GM23338 (cell line): ENCODE measurements at regions not wholly inside any gene's neighbourhood (a gene's known extent, or its start where the extent isn't known, plus 50 kb on each side); places are given as distances from the start of the nearest gene placed in this dataset.

Source experiments
- ATAC-seq: fragments of 200-7000 bp; cut with Tn5 transposase; 3 replicates; pipeline ENCODE4 v1.9.1; 2020
- DNase-seq: peaks from one replicate; pipeline ENCODE4 v3.0.0-alpha.2; 2015; ENCODE audit warnings: low spot score
- H2AFZ ChIP-seq: fragments of 200-600 bp; sonication (generic); 2 replicates; pipeline ENCODE4 v1.8.0; 2016; ENCODE audit warnings: antibody characterized with exemption, mild to moderate bottlenecking, moderate library complexity
- H3F3A ChIP-seq: fragments of 200-600 bp; sonication (generic); replicated peaks from 2 replicates; pipeline ENCODE4 v1.8.0; 2017; ENCODE audit warnings: antibody characterized with exemption, mixed run types, low read depth
- H3K27ac ChIP-seq: fragments of 200-600 bp; sonication (generic); 2 replicates; pipeline ENCODE4 v1.6.1; 2016; ENCODE audit warnings: low read depth
- H3K27me3 ChIP-seq: fragments of 200-600 bp; sonication (generic); 2 replicates; pipeline ENCODE4 v1.8.0; 2016; ENCODE audit warnings: mild to moderate bottlenecking, mixed run types, moderate library complexity; ENCODE audit not compliant: insufficient read depth
- H3K36me3 ChIP-seq: fragments of 200-600 bp; sonication (generic); 2 replicates; pipeline ENCODE4 v1.8.0; 2016; ENCODE audit warnings: mild to moderate bottlenecking; ENCODE audit not compliant: insufficient read depth
- H3K4me1 ChIP-seq: fragments of 200-600 bp; sonication (generic); 2 replicates; pipeline ENCODE4 v1.8.0; 2016; ENCODE audit warnings: mild to moderate bottlenecking, moderate library complexity; ENCODE audit not compliant: insufficient read depth
- H3K4me2 ChIP-seq: fragments of 200-600 bp; sonication (generic); 2 replicates; pipeline ENCODE4 v1.7.1; 2017; ENCODE audit warnings: mixed run types
- H3K4me3 ChIP-seq: fragments of 200-600 bp; sonication (generic); 2 replicates; pipeline ENCODE4 v1.6.1; 2016; ENCODE audit warnings: mixed run types
- H3K79me2 ChIP-seq: fragments of 200-600 bp; sonication (generic); replicated peaks from 2 replicates; pipeline ENCODE4 v1.8.0; 2017; ENCODE audit warnings: mild to moderate bottlenecking; ENCODE audit not compliant: insufficient read depth
- H3K9me2 ChIP-seq: fragments of 200-600 bp; sonication (generic); 2 replicates; pipeline ENCODE4 v1.8.0; 2017; ENCODE audit not compliant: insufficient read depth
- H4K20me1 ChIP-seq: fragments of 200-600 bp; sonication (generic); replicated peaks from 2 replicates; pipeline ENCODE4 v1.8.0; 2017; ENCODE audit warnings: mild to moderate bottlenecking; ENCODE audit not compliant: insufficient read depth
- H3K27ac Mint-ChIP-seq: 2 replicates; pipeline ENCODE4 v1.8.0; 2020; ENCODE audit warnings: inconsistent platforms, mild to moderate bottlenecking, moderate library complexity, mixed read lengths
- H3K27me3 Mint-ChIP-seq: 3 replicates; pipeline ENCODE4 v1.8.0; 2022; ENCODE audit warnings: low read depth, mild to moderate bottlenecking, moderate library complexity, mixed read lengths, inconsistent platforms; ENCODE audit not compliant: insufficient read depth, poor library complexity
- H3K36me3 Mint-ChIP-seq: 3 replicates; pipeline ENCODE4 v1.8.0; 2021; ENCODE audit warnings: low read depth, mild to moderate bottlenecking, inconsistent platforms, moderate library complexity, mixed read lengths
- H3K4me1 Mint-ChIP-seq: 3 replicates; pipeline ENCODE4 v1.8.0; 2020; ENCODE audit warnings: mild to moderate bottlenecking, inconsistent platforms, mixed read lengths
- H3K4me3 Mint-ChIP-seq: 3 replicates; pipeline ENCODE4 v1.8.0; 2021; ENCODE audit warnings: moderate library complexity, mild to moderate bottlenecking, inconsistent platforms, mixed read lengths
- H3K9me3 Mint-ChIP-seq: 3 replicates; pipeline ENCODE4 v1.8.0; 2020; ENCODE audit warnings: moderate library complexity, mild to moderate bottlenecking, inconsistent platforms, mixed read lengths
- CREB1 ChIP-seq: fragments of 250-450 bp; sonication (Bioruptor Pico); IDR thresholded peaks from 2 replicates; pipeline ENCODE4 v1.5.0; 2020; ENCODE audit warnings: low read depth, mild to moderate bottlenecking, moderate library complexity
- ETS1 ChIP-seq: IDR thresholded peaks from 2 replicates; pipeline ENCODE4 v1.6.1; 2016; ENCODE audit warnings: antibody characterized with exemption
- EZH2 ChIP-seq: fragments of 200-600 bp; sonication (generic); IDR thresholded peaks from one replicate; pipeline ENCODE4 v1.8.0; 2017; ENCODE audit warnings: antibody characterized with exemption, mild to moderate bottlenecking, low read depth; ENCODE audit not compliant: unreplicated experiment
- EZH2phosphoT487 ChIP-seq: fragments of 200-600 bp; sonication (generic); IDR thresholded peaks from one replicate; pipeline ENCODE4 v1.8.1; 2018; ENCODE audit warnings: antibody characterized with exemption; ENCODE audit not compliant: unreplicated experiment
- NANOG ChIP-seq: IDR thresholded peaks from 2 replicates; pipeline ENCODE4 v1.6.1; 2016; ENCODE audit warnings: antibody characterized with exemption, borderline replicate concordance
- POLR2AphosphoS5 ChIP-seq: IDR thresholded peaks from 2 replicates; pipeline ENCODE4 v1.6.1; 2016; ENCODE audit warnings: antibody characterized with exemption, low read depth
- ZNF114 ChIP-seq: fragments of 250-450 bp; sonication (Bioruptor Pico); IDR thresholded peaks from 2 replicates; pipeline ENCODE4 v1.5.0; 2020; ENCODE audit warnings: mild to moderate bottlenecking, moderate library complexity
- ZNF331 ChIP-seq: fragments of 250-450 bp; sonication (Bioruptor Pico); IDR thresholded peaks from 2 replicates; pipeline ENCODE4 v1.5.0; 2020; ENCODE audit warnings: low read depth, mild to moderate bottlenecking, moderate library complexity
- ZNF462 ChIP-seq: fragments of 250-450 bp; sonication (Bioruptor Pico); IDR thresholded peaks from 2 replicates; pipeline ENCODE4 v1.5.0; 2020; ENCODE audit warnings: mild to moderate bottlenecking, moderate library complexity
- TF ChIP-seq, protein P1 (sequence below): IDR thresholded peaks from one replicate; pipeline ENCODE4 v1.6.1; 2018; ENCODE audit warnings: antibody characterized with exemption; ENCODE audit not compliant: unreplicated experiment
- TF ChIP-seq, protein P2 (sequence below), 2 experiments: fragments of 200-600 bp in 1 of 2; sonication (generic) in 1 of 2; conservative IDR thresholded peaks; 2 replicates each; pipeline versions ENCODE4 v1.5.1 to v1.6.1; 2016 to 2017; ENCODE audit warnings: antibody characterized with exemption in 2 of 2, low read depth in 2 of 2, mild to moderate bottlenecking in 2 of 2, moderate library complexity in 1 of 2

- no peaks in the 10 kb centered on the region for H3K36me3 ChIP-seq
- H3K4me3 Mint-ChIP-seq = no peak overlapping the region
Observed at GRCh38 chr12:115730975-115731541, 546.4 kb downstream of the MED13L start.

More at GRCh38 chr12:115730975-115731541, 546.4 kb downstream of the MED13L start:
- Mint-ChIP-seq H3K4me1 (no peaks in the 10 kb centered on the region), H3K36me3 (no peaks in the 10 kb centered on the region), H3K27me3 (no peaks in the 10 kb centered on the region), H3K27ac (no peak overlapping the region), H3K9me3 (no peaks in the 10 kb centered on the region)
- ATAC-seq = no peak
- no peak for DNase-seq
- Histone ChIP-seq H3K27ac (no peak overlapping the region), H3K9me2 (peaks cover 13% of the 10 kb centered on the region; the same call in 1 of the 2 replicates), H3K4me3 (no peak overlapping the region), H3K79me2 (no peaks in the 10 kb centered on the region), H2AFZ (no peak overlapping the region), H4K20me1 (no peaks in the 10 kb centered on the region), H3K27me3 (no peaks in the 10 kb centered on the region), H3K4me1 (no peaks in the 10 kb centered on the region), H3F3A (no peaks in the 10 kb centered on the region), H3K4me2 (no peak overlapping the region)
- TF ChIP-seq ZNF114 (CRISPR knock-in tag) (no peak), EZH2 (no peak), ZNF462 (CRISPR knock-in tag) (no peak), POLR2AphosphoS5 (no peak), ZNF331 (CRISPR knock-in tag) (no peak), EZH2phosphoT487 (no peak), NANOG (no peak), ETS1 (no peak), CREB1 (CRISPR knock-in tag) (no peak)
- TF ChIP-seq, protein P1, sequence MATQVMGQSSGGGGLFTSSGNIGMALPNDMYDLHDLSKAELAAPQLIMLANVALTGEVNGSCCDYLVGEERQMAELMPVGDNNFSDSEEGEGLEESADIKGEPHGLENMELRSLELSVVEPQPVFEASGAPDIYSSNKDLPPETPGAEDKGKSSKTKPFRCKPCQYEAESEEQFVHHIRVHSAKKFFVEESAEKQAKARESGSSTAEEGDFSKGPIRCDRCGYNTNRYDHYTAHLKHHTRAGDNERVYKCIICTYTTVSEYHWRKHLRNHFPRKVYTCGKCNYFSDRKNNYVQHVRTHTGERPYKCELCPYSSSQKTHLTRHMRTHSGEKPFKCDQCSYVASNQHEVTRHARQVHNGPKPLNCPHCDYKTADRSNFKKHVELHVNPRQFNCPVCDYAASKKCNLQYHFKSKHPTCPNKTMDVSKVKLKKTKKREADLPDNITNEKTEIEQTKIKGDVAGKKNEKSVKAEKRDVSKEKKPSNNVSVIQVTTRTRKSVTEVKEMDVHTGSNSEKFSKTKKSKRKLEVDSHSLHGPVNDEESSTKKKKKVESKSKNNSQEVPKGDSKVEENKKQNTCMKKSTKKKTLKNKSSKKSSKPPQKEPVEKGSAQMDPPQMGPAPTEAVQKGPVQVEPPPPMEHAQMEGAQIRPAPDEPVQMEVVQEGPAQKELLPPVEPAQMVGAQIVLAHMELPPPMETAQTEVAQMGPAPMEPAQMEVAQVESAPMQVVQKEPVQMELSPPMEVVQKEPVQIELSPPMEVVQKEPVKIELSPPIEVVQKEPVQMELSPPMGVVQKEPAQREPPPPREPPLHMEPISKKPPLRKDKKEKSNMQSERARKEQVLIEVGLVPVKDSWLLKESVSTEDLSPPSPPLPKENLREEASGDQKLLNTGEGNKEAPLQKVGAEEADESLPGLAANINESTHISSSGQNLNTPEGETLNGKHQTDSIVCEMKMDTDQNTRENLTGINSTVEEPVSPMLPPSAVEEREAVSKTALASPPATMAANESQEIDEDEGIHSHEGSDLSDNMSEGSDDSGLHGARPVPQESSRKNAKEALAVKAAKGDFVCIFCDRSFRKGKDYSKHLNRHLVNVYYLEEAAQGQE = no peak
- TF ChIP-seq, protein P2, sequence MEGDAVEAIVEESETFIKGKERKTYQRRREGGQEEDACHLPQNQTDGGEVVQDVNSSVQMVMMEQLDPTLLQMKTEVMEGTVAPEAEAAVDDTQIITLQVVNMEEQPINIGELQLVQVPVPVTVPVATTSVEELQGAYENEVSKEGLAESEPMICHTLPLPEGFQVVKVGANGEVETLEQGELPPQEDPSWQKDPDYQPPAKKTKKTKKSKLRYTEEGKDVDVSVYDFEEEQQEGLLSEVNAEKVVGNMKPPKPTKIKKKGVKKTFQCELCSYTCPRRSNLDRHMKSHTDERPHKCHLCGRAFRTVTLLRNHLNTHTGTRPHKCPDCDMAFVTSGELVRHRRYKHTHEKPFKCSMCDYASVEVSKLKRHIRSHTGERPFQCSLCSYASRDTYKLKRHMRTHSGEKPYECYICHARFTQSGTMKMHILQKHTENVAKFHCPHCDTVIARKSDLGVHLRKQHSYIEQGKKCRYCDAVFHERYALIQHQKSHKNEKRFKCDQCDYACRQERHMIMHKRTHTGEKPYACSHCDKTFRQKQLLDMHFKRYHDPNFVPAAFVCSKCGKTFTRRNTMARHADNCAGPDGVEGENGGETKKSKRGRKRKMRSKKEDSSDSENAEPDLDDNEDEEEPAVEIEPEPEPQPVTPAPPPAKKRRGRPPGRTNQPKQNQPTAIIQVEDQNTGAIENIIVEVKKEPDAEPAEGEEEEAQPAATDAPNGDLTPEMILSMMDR (conservative IDR thresholded peaks at IDR 0.05; ENCODE audit: low read depth in 2 of 2) = no peak
